CD4-positive, alpha-beta T cell treated with Interleukin-15 for 1 hour (primary cell): ENCODE measurements at regions not wholly inside any gene's neighbourhood (a gene's known extent, or its start where the extent isn't known, plus 50 kb on each side); places are given as distances from the start of the nearest gene placed in this dataset.

Experiments used
- DNase-seq: peaks from one replicate; pipeline ENCODE4 v3.0.0-alpha.2; 2020

DNA sequence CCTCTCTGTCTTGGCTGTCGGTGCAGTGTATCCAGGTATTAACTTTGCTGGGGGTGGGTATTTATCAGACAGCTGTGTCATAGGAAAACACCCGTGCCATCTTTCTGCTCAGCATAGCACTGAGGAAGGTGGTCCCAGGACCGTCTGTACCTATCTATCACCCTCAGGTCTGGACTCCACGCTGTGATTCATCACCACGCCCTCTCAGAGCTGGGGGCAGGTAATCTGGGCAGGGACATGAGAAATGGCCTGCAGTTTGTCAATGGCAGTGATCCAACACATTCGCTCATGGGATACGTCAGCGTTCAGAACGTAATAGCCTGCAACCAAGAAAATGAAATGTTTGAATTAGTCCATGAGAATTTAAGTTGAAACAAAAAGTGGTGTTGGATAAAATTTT, 151.6 kb upstream of the MAP1B start:
- DNase-seq: no peak

DNA sequence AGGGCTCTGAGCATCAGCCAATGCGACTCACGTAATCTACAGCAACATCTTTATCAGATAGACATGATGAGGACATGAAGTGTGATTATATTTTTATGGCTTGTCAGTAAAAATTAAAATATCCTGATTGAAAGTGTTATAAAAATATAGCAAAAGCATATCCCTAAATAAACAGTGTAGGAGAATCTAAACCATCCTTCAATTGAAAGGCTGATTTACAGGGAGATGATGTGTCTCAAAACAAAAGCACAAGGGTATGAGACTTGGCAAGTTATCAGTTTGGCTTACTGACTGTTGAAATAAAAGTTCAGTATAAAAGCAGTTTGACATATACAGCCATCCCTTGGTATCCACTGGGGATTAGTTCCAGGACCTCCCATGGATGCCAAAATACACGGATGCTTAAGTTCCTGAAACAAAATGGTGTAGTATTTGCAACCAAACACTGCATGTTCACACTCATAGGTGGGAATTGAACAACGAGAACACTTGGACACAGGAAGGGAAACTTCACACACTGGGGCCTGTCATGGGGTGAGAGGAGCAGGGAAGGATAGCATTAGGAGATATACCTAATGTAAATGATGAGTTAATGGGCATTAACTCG, 149.9 kb upstream of the MAP1B start:
- no peak for DNase-seq

DNA sequence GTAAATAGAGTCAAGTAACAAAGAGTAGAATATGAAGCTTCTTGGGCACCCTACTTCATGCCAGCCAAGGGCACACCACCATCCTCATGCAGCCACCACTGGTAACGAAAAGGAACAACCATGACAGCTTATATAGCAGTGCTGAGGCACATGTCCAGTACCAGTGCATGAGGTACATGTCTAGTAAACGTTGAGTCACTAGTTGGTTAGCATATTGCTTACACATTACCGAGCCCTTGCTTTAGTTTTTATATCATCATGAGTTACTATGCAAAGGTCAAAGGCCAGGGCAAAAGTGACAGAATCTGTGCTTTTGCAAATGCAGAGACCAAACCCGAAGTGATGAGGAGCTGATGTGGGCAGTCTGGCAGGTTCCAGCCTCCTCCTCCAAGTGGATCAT, 147.1 kb upstream of the MAP1B start:
- DNase-seq: no peak

DNA sequence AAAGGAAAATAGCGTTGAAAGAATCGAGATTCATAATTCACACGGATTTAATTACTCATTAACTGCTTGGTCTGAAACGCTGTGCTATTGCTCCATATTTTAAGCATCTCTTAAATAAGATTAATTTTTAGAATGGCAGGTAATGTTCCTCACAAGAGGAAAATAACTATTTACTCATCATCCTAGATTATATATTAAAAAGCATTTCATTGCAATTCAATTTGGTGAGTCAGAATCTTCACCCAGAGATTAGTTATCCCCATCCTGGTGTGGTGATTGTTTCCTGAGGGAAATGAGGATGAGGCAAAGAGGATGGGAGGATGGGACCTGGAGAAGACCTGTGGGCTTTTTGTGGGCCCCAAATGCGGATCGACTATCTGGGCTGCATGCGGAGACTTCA, 145.5 kb upstream of the MAP1B start:
- DNase-seq: no peak

DNA sequence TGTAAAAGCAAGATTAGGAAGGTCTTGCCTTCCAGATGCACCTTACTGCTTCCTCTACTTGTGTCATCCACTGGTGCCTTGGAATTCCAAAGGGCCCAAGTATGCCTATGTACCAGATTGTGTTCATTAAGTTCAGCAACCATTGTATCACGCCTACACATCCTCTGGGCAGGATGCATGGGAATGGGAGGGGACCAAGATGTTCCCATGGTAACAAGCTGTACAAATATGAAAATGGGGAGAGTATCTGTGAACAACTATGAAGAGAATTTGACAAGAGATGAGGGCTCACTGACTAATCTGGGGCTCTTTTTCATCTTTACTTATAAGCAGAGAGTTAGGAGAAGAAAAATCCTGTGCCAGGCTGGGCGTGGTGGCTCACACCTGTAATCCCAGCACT, 137.8 kb upstream of the MAP1B start:
- DNase-seq: no peak

DNA sequence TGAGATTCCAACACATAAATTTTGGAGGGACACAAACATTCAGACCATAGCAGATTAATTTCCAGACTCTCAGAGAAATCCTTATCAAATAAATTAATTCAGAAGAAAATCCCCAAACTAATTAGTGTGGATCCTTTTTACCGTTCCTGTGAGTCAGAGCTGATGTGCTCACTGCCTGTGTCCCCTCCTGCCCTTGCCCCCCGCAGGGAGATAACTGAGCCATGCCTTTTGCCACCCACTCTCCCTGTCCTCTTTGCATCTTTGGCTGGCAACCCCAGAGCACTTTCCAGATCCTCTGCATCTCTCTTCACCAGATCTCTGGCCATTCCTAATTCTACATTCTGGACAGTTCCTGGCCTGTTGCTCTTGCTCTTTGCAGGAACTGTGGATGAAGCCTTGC, 135.4 kb upstream of the MAP1B start:
- DNase-seq: no peak

DNA sequence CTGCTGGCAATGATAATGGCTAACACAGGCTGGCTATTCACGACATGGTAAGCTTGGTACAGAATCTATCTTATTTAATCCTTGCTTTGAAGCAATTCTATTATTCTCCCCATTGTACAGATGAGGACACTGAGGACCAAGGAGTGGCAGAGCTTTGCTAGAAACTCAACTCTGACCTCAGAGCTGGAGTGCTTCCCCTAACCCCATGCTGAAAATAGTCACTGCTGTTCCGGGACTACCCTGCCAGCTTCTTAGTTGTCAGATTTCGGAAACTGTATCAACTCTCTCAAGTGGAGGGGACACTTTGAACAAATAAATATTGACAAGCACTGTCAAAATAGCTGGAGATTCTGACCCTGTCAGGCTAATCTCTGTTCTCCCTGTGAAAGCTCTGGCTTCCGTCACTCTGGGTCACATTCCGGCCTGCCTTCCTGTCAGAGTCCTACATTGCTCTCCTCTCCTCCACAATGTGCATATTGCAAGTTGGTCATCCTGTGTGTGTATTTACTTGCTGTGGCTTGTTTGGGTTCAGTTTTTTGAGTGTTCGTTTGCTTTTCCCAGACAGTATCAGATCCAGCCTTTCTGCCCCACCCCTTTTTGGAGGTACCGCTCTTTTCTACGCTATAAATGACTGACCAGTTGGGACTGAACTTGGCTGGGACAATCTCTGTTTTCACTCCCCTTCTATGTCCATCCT, 134.3 kb upstream of the MAP1B start:
- DNase-seq: no peak

DNA sequence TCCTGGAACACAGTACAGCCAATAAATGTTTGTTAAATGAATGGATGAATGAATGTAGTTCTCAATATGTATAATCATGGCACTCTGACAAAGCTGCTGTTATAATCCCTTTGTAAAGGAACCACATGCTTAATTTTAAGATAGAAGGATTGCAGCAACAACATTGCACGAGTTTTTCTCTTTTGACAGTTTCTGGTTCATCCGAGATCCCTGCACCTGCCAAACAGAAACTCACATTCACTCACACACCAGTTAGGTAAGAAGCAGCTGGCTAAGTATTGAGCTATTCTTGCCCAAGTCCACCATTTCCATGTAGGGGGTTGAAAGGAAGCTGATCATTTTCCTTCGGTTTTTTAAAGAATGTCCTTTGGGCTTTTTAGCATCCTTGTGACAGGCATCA, 133.7 kb upstream of the MAP1B start:
- no peak for DNase-seq

DNA sequence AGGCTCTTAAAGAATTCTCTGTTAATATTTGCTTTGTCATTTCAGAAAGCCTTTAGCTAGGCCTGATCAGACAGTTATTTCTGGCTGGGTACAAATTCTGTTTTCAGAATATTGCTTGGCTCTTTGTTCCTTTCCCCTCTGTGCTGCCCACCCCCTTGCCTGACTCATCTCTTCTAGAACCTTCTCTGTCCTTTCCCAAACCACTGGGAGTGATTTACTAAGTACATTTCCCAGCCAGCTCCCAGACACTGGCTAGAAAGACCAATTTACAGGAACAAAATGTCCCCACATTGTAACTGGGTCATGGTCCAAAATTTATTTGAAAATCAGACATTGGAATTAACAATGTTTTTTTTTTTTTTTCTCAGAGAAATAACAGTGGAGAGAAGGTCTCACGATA, 133.1 kb upstream of the MAP1B start:
- DNase-seq: no peak

DNA sequence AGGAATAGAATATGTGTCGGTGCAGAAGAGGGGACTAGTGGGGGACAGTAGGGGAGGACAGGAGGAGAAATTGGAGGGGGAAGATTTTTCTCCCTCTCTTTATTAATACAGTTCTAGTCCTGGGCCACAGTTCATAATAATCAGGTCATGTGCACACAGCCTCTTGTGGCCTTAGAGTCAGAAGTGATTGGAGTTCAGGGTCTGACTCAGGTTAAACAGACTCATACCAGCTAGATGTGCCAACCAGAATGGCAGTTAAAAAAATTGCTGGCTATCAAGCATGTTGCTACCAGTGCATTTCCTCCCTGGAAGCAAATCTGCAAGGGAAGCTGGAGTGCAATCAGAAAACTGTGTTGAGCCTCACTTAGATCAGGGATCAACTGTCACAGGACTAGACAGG, 132.7 kb upstream of the MAP1B start:
- DNase-seq: no peak

DNA sequence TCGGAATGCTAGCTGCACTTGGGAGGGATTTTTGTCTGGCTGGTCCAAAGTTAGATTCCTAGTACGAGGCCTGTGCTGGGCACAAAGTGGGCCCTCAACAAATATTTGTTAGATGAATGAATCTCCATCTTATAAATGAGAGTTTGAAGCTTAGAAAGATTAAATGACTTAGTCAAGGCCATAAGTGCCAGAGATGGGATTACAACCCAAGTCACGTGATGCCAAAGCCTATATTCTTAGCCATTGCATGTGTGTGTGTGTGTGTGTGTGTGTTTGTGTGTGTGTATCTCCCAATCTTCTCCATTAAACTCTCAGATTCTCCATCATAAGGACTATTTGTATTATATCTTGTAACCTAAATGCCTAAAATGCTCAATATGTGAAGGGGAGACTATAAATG, 130.8 kb upstream of the MAP1B start:
- DNase-seq: no peak

DNA sequence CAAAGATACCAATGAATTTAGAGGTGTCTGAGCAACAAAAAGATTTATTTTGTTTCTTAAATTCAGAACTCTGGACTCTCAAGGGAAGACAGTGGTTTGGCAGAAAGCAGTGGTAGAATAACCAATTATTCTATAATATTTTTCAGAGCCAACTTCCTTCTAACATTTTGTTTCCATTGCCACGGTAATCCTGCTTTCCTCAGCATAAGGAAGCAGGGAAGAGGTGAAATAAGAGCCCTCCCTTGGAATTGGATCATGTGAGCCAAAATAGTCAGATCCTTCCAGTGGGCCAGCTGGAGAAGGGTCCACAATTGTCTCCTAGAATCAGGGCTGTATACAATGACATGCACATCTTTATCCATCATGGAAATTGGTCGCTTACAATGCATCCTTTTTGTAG, 130.0 kb upstream of the MAP1B start:
- no peak for DNase-seq

DNA sequence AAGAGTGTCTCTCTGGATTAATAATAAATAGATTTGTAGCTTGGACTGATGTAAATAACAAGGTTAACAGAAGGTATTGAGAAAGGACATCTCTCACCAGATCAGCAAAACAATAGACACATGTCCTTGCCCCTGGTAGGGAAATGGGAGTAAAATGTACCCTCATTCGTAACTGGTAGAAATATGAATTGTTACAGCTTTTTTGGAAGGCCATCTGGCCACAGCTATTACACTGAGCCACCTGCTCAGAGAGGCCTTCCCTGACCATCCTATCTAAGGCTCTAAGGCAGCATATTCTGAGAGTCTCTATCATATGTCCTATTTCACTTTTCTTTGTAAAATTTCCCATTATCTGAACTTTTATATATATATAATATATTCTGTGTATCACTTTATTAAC, 129.1 kb upstream of the MAP1B start:
- DNase-seq: no peak

DNA sequence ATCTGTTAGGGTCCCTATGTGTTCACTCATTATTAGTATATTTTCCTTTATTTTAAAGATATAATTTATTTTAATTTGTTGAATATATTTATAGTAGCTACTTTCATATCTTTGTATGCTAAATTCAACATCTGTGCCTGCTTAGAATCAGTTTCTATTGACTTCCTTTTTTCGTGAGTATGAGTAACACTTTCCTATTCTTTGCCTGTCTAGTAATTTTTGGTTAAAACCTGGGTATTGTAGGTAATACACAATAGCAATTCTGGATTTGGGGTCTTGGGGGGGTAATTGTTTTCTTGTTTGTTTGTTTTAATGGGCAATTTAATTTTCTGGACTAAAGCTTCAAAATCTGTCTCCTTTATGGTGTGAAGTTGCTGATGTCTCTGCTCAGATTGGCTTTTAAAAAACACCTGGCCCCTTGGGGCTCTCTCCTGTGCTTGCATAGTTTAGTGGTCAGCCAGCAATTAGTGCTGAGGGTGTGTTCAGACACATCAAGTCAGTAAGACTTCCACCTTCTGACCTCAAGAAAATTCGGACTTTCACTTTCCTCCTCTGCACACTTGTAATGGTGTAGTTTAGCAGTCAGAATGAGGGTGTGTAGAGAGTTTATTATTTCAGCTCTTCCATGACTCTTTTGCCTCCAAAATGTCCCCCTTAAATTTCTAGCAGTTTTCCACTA, 124.4 kb upstream of the MAP1B start:
- no peak for DNase-seq

DNA sequence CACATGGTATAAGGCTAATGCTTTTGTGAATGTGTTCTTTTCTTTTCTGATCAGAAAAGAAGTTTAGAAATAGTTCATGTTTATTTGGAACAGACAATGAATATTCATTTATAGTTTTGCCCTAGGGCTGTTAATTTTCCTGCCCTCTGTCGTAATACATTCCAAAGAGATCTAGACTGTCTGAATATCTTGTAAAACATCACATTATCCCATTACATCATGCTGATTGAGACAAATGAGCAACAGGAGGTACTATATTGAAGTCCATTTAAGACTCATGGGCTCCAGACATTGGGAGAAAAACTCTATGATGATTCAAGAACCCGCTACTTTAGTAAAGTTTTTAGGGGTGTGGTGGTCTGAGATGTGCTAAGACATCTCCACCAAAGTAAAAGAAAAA, 121.2 kb upstream of the MAP1B start:
- no peak for DNase-seq

DNA sequence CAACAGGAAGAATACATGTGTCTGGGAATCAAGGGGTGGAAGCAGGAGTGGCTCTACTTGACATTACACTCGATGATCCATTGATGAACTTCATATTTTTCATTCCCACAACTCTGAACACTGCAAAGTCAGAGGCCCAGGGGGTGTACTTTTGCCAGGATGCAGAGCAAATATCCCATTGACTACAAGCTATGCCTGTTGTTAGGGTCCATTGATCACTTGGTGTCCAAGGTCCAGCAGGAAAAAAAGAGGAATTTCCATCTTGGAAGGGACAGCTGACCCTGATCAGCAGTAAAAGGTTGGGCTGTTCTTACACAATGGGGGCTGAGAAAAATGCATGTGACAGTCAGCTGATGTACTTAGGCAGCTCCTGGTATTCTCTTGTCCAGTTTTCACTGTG, 118.5 kb upstream of the MAP1B start:
- no peak for DNase-seq

DNA sequence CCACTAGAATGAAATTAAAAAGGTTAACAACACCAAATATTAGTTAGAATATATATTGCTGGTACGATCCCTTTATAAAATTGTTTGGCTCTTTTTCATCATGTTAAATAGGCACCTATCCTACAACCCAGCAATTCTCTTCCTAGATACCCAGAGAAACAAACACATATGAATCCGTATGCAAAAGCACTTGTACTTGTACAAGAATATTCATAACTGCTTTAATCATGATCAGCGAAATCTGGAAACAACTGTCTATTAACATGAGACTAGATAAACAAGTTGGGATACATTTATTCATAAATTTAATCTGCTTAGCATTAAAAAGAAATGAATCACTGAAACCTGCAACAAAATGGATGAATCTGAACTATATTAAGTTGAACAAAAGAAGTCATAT, 113.7 kb upstream of the MAP1B start:
- no peak for DNase-seq

DNA sequence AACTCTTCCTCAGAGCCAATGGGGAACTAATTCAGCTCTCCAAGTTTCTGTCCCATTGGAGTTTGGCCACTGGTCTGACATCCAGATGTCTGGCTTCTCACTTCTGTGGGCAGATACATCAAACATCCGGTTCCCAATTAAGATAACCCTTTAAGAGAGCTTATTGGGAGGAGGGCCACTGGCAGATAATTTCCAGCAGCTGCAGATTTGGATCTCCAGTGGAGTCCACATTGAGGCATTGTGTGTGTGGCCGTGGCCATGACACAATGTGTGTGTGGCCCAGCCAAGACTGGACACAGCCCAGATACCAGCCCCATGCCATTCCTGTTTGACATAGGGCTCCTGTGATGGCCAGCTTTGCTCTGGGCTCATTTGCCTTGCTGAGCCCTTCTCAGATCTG, 110.5 kb upstream of the MAP1B start:
- no peak for DNase-seq

DNA sequence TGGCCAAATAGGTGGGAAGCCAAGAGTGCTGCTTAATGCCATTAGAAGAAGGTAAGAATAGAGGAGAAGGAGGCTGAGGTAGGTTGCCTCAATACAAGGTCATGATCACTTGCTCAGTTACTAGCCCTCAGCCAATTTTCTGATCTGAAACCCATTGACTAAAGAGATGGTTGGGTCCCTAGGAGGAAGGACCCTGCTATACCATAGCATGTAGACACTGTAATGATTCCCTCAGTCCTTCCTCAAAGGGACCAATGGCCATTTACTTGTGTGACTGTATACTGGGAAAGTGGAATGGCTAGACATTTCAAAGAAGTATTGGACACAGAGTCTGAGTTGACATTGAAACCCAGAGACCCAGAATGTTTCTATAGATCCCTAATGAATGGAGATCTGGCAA, 108.5 kb upstream of the MAP1B start:
- DNase-seq: no peak

DNA sequence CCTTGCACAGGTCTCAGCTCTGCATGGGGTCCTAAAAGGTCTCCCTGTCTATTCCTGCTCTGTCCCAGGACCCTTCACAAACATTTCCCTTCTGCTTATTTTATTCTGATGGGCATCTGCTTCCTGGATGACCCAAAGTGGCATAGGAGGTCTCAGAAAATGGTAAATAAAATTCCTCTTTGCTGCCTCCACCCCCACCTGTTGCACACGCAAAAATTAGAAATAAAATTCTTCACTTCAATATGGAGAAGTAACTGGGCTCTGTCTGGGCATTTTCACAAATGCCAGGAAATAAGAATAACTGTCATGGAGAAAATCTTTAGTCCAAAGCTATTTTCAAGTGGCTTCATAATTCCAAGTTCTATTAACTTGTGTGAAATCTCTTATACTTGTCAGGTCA, 106.6 kb upstream of the MAP1B start:
- DNase-seq: no peak

DNA sequence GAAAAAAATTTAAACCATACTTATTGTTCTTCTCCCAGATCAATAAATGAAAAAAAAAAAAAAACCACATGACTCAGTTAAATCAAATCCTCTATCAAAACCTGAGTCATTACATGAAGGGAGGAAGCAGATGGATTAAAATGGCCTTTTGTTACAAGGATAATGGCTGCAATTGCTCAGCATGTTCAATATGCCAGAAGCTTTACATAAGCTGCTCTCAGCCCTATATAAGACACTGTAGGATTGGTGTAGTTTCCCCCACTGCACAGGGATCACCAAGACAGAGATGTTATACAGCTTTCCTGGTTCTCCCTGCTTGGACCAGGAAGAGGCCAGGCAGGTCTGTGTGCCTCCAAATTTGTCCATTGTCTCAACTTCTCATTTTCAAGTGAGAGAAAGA, 101.6 kb upstream of the MAP1B start:
- DNase-seq: no peak

DNA sequence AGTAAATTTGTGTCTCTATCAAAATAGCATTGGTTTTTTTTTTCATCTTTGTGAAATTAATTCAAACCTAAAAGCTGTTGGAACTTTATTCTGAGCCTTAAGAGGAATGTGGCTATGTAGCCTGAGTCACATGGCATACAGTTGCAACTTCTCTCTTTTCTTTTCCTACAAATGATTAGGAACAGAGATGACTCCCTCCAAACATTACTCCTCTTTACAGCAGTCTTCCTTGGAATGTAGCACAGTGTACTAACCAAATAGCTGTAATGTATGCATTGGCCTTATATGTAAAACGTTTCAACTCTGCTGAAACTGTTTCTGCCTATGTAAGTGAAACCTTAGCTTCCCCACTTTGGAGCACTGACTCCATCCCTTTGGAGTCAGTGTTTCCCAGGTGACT, 100.9 kb upstream of the MAP1B start:
- DNase-seq: no peak

DNA sequence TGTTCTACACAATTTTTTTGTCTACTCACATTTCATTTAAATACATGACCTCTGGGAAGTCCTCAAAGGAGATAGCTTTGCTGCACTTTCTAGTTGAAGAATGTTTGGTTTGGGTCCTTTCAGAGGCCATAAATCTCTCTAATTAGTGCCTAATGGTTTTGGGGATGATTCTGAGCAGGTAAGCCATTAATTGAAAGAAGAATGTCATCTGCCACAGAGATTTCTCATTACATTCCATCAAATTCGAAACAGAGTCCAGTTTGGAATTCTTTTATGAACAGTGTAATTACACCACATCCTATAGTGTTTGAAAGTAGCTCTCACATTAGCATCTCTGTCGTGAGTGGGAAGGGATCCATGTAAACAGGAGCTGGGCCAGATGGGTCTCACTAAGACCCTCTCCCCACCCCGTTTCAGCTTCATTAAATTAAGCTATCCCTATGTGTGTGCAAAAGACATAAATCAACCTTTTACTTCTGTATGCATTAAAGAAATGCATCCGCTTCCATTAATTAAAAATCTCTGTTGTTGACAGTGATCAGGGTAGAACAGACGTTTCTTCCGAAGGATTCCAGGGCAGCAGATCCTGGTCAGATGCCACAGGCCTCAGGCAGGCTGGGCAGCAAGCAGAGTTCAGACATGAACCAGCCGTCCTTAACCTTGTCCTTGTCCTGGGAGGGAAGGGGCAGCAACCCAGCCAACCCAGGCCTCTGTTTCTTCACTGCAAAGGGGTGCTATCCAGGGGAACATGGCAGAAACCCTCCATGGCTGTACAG, 99.8 kb upstream of the MAP1B start:
- no peak for DNase-seq

DNA sequence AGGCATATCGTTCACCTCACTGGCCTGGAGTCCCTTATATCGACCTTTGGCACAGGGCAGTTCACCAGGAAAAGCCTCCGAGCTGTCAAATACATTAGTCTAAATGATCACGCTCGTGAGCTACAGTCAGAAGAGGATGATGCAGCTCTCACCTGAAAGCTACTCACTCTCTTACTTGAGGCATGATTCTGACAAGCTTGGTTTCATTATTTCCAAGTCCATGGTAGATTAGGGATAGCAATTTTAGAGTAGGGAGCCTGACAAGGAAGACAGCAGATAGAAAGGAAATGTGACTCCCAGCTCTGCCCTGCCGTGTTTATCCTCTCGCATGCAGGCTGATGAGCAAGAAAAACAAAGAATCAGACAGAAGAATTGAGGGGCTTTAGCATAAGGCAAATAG, 98.0 kb upstream of the MAP1B start:
- no peak for DNase-seq
